Esophagus squamous epithelium (tissue), 4 donors: ENCODE measurements at regions not wholly inside any gene's neighbourhood (a gene's known extent, or its start where the extent isn't known, plus 50 kb on each side); places are given as distances from the start of the nearest gene placed in this dataset.

Experiments used
- CTCF ChIP-seq, 6 experiments: fragments of 450-650 bp in 4 of 6; fragments of 200-600 bp in 2 of 6; sonication (generic) in 2 of 6; IDR thresholded peaks; one replicate each; pipeline ENCODE4 v1.5.1; 2016 to 2019; ENCODE audit warnings: antibody characterized with exemption in 6 of 6, mild to moderate bottlenecking in 4 of 6, moderate library complexity in 4 of 6
- POLR2A ChIP-seq, 4 donors: fragments of 450-650 bp; IDR thresholded peaks; one replicate each; pipeline ENCODE4 v1.6.1; 2017; ENCODE audit warnings: antibody characterized with exemption in 4 of 4, mild to moderate bottlenecking in 4 of 4, moderate library complexity in 3 of 4

- TF ChIP-seq CTCF (IDR thresholded peaks at IDR 0.05) (no peak), POLR2A (IDR thresholded peaks at IDR 0.05) (no peak)
Measured at GRCh38 chr6:11296449-11297375, 64.2 kb upstream of the NEDD9 start.
